Thyroid gland (tissue), 4 donors: ENCODE measurements at regions not wholly inside any gene's neighbourhood (a gene's known extent, or its start where the extent isn't known, plus 50 kb on each side); places are given as distances from the start of the nearest gene placed in this dataset.
"Not testable (repeated sequence)": the region's sequence is repeated elsewhere in the genome, so short reads cannot be mapped to it uniquely, and the experiment has no call there.

Experiments used
- DNase-seq, 2 donors: peaks; one replicate each; pipeline ENCODE4 v3.0.0-alpha.2; 2019
- H3K27ac ChIP-seq, 3 donors: fragments of 200-600 bp; sonication (generic); 1 replicate in 2 of 3; 2 replicates in 1 of 3; pipeline ENCODE4 v1.5.1; 2016 to 2019; ENCODE audit warnings: mild to moderate bottlenecking in 1 of 3, moderate library complexity in 1 of 3
- H3K27me3 ChIP-seq: fragments of 200-600 bp; sonication (generic); one replicate; pipeline ENCODE4 v1.5.1; 2019
- H3K36me3 ChIP-seq, 2 donors: fragments of 200-600 bp; sonication (generic); one replicate each; pipeline ENCODE4 v1.5.1; 2016 to 2019
- H3K4me1 ChIP-seq, 2 donors: fragments of 200-600 bp; sonication (generic); one replicate each; pipeline ENCODE4 v1.5.1; 2017 to 2019
- H3K4me3 ChIP-seq, 3 donors: fragments of 200-600 bp; sonication (generic); replicated peaks in 1 of 3; 1 replicate in 2 of 3; 2 replicates in 1 of 3; pipeline ENCODE4 v1.5.1; 2016; ENCODE audit warnings: mild to moderate bottlenecking in 1 of 3
- H3K9me3 ChIP-seq: fragments of 200-600 bp; sonication (generic); one replicate; pipeline ENCODE4 v1.5.1; 2017
- POLR2A ChIP-seq, 2 donors: fragments of 450-650 bp; IDR thresholded peaks; one replicate each; pipeline ENCODE4 v1.6.1; 2017; ENCODE audit warnings: antibody characterized with exemption in 2 of 2, mild to moderate bottlenecking in 2 of 2, moderate library complexity in 1 of 2
- WGBS, 2 donors: methylation state at CpG; one replicate each; pipeline ENCODE4 v1.1.5; 2017; 5-methylcytosine and 5-hydroxymethylcytosine counted together
- intact Hi-C: fragments of 100-400 bp; cut with DNase I; formaldehyde crosslinking; loops from one replicate; pipeline ENCODE4 v1.15.1; 2023
- TF ChIP-seq, protein P1 (sequence below), 6 experiments: fragments of 200-600 bp in 3 of 6; fragments of 450-650 bp in 3 of 6; sonication (generic) in 3 of 6; IDR thresholded peaks; one replicate each; pipeline ENCODE4 v1.5.1; 2016 to 2019; ENCODE audit warnings: antibody characterized with exemption in 6 of 6, mild to moderate bottlenecking in 2 of 6, inconsistent platforms in 1 of 6, moderate library complexity in 1 of 6

DNA sequence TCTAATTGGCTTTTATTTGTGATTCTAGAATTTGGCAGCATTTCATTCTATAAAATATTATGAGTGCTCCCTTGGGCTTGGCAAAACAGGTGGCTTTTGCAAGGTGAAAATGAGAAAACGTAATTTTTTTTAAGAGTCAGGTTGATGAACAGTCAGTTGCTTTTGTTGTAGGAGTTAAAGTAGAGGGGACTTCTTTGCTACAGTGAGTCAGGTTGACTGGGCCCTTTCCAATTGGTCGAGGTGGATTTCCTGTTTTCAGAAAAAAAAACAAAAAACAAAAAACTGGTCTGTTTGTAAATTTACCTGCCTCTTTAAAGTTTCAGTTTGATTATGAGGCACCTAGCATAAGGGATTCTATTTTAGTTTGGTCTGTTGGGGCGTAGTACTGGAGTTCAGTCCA is 1469.4 kb upstream of the GBE1 start:
- Histone ChIP-seq H3K27ac (no peak overlapping the region), H3K36me3 (no peaks in the 10 kb centered on the region), H3K4me3 (no peak overlapping the region), H3K9me3 (no peaks in the 10 kb centered on the region), H3K27me3 (no peaks in the 10 kb centered on the region), H3K4me1 (no peaks in the 10 kb centered on the region)
- no peak for DNase-seq
- 76% methylated on average over 3 of the region's 3 CpGs for WGBS, 2 donors
- no peak for TF ChIP-seq POLR2A (IDR thresholded peaks at IDR 0.05)
- TF ChIP-seq, protein P1, sequence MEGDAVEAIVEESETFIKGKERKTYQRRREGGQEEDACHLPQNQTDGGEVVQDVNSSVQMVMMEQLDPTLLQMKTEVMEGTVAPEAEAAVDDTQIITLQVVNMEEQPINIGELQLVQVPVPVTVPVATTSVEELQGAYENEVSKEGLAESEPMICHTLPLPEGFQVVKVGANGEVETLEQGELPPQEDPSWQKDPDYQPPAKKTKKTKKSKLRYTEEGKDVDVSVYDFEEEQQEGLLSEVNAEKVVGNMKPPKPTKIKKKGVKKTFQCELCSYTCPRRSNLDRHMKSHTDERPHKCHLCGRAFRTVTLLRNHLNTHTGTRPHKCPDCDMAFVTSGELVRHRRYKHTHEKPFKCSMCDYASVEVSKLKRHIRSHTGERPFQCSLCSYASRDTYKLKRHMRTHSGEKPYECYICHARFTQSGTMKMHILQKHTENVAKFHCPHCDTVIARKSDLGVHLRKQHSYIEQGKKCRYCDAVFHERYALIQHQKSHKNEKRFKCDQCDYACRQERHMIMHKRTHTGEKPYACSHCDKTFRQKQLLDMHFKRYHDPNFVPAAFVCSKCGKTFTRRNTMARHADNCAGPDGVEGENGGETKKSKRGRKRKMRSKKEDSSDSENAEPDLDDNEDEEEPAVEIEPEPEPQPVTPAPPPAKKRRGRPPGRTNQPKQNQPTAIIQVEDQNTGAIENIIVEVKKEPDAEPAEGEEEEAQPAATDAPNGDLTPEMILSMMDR (IDR thresholded peaks at IDR 0.05): no peak
- intact Hi-C loops: no loop called here

DNA sequence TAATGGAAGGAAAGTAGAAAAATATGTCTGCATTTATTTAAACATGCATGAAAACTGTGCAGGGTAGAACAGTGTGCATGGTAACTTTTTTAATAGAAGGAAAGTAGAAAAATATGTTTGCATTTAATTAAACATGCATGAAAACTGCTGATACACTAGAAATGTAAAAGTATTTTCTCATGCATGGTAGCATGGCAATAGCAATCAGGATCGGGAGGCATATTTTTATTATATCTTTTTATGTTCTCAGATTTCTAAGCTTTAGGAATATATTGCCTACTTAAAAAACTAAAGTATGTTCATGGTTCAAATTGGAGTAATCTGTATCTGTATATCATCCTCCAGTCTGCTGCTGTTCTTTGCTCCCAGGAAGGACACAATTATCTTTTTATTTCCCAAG is 1468.9 kb upstream of the GBE1 start:
- intact Hi-C loops: no loop called here
- Histone ChIP-seq H3K27ac (no peak overlapping the region), H3K4me3 (no peak overlapping the region), H3K9me3 (no peaks in the 10 kb centered on the region), H3K4me1 (no peaks in the 10 kb centered on the region), H3K36me3 (no peaks in the 10 kb centered on the region), H3K27me3 (no peaks in the 10 kb centered on the region)
- no peak for DNase-seq
- 83 to 89% methylated on average over 1 of the region's 1 CpG for WGBS, 2 donors
- TF ChIP-seq, protein P1 (IDR thresholded peaks at IDR 0.05): no peak
- TF ChIP-seq POLR2A (IDR thresholded peaks at IDR 0.05): no peak

GRCh38 chr3:83226751-83227150 is 1465.3 kb upstream of the GBE1 start:
- 93 to 95% methylated on average over 3 of the region's 3 CpGs for WGBS, 2 donors
- no peak for DNase-seq
- H3K9me3 ChIP-seq: no peaks in the 10 kb centered on the region
- no peak overlapping the region for H3K27ac ChIP-seq
- H3K4me3 ChIP-seq: no peak overlapping the region
- H3K36me3 ChIP-seq: no peaks in the 10 kb centered on the region
- no peaks in the 10 kb centered on the region for H3K27me3 ChIP-seq
- intact Hi-C loops: no loop called here
- TF ChIP-seq, protein P1 (IDR thresholded peaks at IDR 0.05): no peak
- TF ChIP-seq POLR2A (IDR thresholded peaks at IDR 0.05): no peak
- no peaks in the 10 kb centered on the region for H3K4me1 ChIP-seq

- Histone ChIP-seq H3K9me3 (no peaks in the 10 kb centered on the region), H3K27ac (no peak overlapping the region), H3K4me3 (no peak overlapping the region), H3K27me3 (no peaks in the 10 kb centered on the region), H3K4me1 (no peaks in the 10 kb centered on the region), H3K36me3 (no peaks in the 10 kb centered on the region)
- DNase-seq: no peak
- 76 to 77% methylated on average over 5 of the region's 5 CpGs for WGBS, 2 donors
- intact Hi-C loops: no loop called here
- TF ChIP-seq, protein P1 (IDR thresholded peaks at IDR 0.05): no peak
- TF ChIP-seq POLR2A (IDR thresholded peaks at IDR 0.05): no peak
Observed at GRCh38 chr3:83224101-83224868, 1462.8 kb upstream of the GBE1 start.

- Histone ChIP-seq H3K4me3 (no peak overlapping the region), H3K9me3 (no peaks in the 10 kb centered on the region), H3K27me3 (no peaks in the 10 kb centered on the region), H3K4me1 (no peaks in the 10 kb centered on the region), H3K36me3 (no peaks in the 10 kb centered on the region), H3K27ac (no peak overlapping the region)
- no peak for DNase-seq
- TF ChIP-seq, protein P1 (IDR thresholded peaks at IDR 0.05): no peak
- TF ChIP-seq POLR2A (IDR thresholded peaks at IDR 0.05): no peak
- intact Hi-C loops: no loop called here
- 93 to 95% methylated on average over 8 to 10 of the region's 14 CpGs for WGBS, 2 donors
Observed at GRCh38 chr3:83218383-83219200, 1457.1 kb upstream of the GBE1 start.

DNA sequence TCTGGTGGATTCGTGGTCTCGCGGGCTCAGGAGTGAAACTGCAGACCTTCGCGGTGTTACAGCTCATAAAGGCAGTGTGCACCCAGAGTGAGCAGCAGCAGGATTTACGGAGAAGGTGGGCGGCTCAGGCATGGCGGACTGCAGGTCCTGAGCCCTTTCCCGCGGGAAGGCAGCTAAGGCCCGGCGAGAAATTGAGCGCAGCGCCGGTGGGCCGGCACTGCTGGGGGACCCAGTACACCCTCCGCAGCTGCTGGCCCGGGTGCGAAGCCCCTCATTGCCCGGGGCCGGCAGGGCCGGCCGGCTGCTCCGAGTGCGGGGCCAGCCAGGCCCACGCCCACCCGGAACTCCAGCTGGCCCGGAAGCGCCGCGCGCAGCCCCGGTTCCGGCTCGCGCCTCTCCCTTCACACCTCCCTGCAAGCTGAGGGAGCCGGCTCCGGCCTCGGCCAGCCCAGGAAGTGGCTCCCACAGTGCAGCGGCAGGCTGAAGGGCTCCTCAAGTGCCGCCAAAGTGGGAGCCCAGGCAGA is 1456.2 kb upstream of the GBE1 start:
- H3K27me3 ChIP-seq, H3K4me3 ChIP-seq, H3K27ac ChIP-seq, DNase-seq, intact Hi-C loops, H3K9me3 ChIP-seq, H3K36me3 ChIP-seq, H3K4me1 ChIP-seq: not testable (repeated sequence)
- WGBS, 2 donors: 94 to 99% methylated on average over 13 to 24 of the region's 41 CpGs
